GM12878 (cell line): ENCODE measurements at regions not wholly inside any gene's neighbourhood (a gene's known extent, or its start where the extent isn't known, plus 50 kb on each side); places are given as distances from the start of the nearest gene placed in this dataset.

Experiments used
- ATF2 ChIP-seq: IDR thresholded peaks from 2 replicates; pipeline ENCODE4 v1.6.1; 2012; ENCODE audit warnings: low read length, inconsistent platforms
- BRCA1 ChIP-seq: IDR thresholded peaks from 2 replicates; pipeline ENCODE4 v1.6.1; 2011; ENCODE audit warnings: low read depth, low read length, improper control_type of control experiment
- CHD2 ChIP-seq: IDR thresholded peaks from 2 replicates; pipeline ENCODE4 v1.6.1; 2011; ENCODE audit warnings: low read depth, low read length, improper control_type of control experiment, borderline replicate concordance
- CREB1 ChIP-seq: IDR thresholded peaks from 2 replicates; pipeline ENCODE4 v1.6.1; 2012; ENCODE audit warnings: low read depth, mild to moderate bottlenecking, inconsistent platforms
- CTCF ChIP-seq, 3 experiments: IDR thresholded peaks in 2 of 3; conservative IDR thresholded peaks in 1 of 3; 2 replicates each; pipeline ENCODE4 v1.5.1; 2011; ENCODE audit warnings: low read depth in 3 of 3, low read length in 3 of 3, mild to moderate bottlenecking in 3 of 3, control low read depth in 2 of 3, moderate library complexity in 2 of 3, inconsistent platforms in 1 of 3, mixed read lengths in 1 of 3; ENCODE audit not compliant: control insufficient read depth in 2 of 3, insufficient read depth in 1 of 3; ENCODE audit errors: extremely low read depth in 1 of 3
- RAD21 ChIP-seq: IDR thresholded peaks from 2 replicates; pipeline ENCODE4 v1.6.1; 2011; ENCODE audit warnings: mild to moderate bottlenecking, low read depth, low read length, moderate library complexity; ENCODE audit not compliant: insufficient read depth
- STAT3 ChIP-seq: IDR thresholded peaks from 2 replicates; pipeline ENCODE4 v1.6.1; 2011; ENCODE audit warnings: low read depth, low read length, improper control_type of control experiment
- USF2 ChIP-seq: IDR thresholded peaks from 2 replicates; pipeline ENCODE4 v1.6.1; 2011; ENCODE audit warnings: low read depth, low read length, improper control_type of control experiment, borderline replicate concordance
- TF ChIP-seq, protein P1 (sequence below): fragments of 450-650 bp; IDR thresholded peaks from 2 replicates; pipeline ENCODE4 v1.6.1; 2014; ENCODE audit warnings: mild to moderate bottlenecking

DNA sequence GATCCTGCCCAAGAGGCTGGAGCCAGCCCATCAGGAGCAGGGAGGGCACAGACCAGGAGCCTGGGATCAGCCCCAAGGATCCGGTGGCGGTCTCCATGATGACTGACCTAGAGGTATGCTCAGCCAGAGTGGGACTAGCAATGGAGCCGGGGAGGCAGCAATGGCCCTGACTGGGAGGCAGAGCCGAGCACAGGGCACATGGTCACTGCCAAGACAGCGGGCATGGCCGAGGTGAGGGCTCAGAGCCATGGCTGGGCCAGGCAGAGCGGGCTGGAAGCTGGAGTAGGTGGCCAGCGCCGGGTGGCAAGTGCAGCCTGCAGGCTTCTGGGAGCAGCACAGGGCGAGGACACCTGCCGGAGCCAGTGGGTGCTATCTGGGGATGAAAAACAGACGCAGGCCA lies 259.3 kb downstream of the BCL11B start:
- no peak for TF ChIP-seq CREB1
- no peak for TF ChIP-seq RAD21
- TF ChIP-seq CTCF (IDR thresholded peaks at IDR 0.05 in 2 of 3, conservative IDR thresholded peaks at IDR 0.05 in 1 of 3; ENCODE audit: control insufficient read depth in 2 of 3, extremely low read depth in 1 of 3, insufficient read depth in 1 of 3, low read depth in 3 of 3, low read length in 3 of 3), result no peak
- TF ChIP-seq ATF2, result no peak
- no peak for TF ChIP-seq USF2
- TF ChIP-seq, protein P1, sequence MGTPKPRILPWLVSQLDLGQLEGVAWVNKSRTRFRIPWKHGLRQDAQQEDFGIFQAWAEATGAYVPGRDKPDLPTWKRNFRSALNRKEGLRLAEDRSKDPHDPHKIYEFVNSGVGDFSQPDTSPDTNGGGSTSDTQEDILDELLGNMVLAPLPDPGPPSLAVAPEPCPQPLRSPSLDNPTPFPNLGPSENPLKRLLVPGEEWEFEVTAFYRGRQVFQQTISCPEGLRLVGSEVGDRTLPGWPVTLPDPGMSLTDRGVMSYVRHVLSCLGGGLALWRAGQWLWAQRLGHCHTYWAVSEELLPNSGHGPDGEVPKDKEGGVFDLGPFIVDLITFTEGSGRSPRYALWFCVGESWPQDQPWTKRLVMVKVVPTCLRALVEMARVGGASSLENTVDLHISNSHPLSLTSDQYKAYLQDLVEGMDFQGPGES, result no peak
- no peak for TF ChIP-seq BRCA1
- TF ChIP-seq CHD2, result no peak
- no peak for TF ChIP-seq STAT3
